ENCODE measurements at regions not wholly inside any gene's neighbourhood (a gene's known extent, or its start where the extent isn't known, plus 50 kb on each side); places are given as distances from the start of the nearest gene placed in this dataset.

DNA sequence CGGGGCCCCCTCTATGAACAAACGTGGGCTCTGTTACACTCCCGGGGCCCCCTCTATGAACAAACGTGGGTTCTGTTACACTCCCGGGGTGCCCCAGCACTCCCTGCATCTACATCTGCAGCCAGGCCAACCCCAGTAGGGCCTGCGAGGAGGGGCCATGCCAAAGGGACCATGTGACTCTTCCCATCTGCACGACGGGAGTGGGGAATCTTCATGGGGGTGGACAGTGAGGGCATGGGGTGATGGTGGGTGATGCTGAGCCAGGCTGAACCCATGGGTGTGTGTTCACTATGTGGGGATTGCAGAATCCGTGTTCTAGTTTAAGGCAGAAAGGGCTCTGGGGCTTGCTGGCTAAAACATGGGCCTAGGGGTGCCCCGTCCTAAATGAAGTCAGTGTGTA is 69.9 kb upstream of the ARHGEF7 start (continued):
- no peak for TF ChIP-seq ZNF138 (CRISPR knock-in tag; conservative IDR thresholded peaks at IDR 0.05)
- no peak for TF ChIP-seq SMAD4 (CRISPR knock-in tag; IDR thresholded peaks at IDR 0.05)
- TF ChIP-seq RORB (CRISPR knock-in tag; IDR thresholded peaks at IDR 0.05): no peak
- TF ChIP-seq, protein P1, sequence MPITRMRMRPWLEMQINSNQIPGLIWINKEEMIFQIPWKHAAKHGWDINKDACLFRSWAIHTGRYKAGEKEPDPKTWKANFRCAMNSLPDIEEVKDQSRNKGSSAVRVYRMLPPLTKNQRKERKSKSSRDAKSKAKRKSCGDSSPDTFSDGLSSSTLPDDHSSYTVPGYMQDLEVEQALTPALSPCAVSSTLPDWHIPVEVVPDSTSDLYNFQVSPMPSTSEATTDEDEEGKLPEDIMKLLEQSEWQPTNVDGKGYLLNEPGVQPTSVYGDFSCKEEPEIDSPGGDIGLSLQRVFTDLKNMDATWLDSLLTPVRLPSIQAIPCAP (CRISPR knock-in tag; IDR thresholded peaks at IDR 0.05): no peak
- TF ChIP-seq, protein P2, sequence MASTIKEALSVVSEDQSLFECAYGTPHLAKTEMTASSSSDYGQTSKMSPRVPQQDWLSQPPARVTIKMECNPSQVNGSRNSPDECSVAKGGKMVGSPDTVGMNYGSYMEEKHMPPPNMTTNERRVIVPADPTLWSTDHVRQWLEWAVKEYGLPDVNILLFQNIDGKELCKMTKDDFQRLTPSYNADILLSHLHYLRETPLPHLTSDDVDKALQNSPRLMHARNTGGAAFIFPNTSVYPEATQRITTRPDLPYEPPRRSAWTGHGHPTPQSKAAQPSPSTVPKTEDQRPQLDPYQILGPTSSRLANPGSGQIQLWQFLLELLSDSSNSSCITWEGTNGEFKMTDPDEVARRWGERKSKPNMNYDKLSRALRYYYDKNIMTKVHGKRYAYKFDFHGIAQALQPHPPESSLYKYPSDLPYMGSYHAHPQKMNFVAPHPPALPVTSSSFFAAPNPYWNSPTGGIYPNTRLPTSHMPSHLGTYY (CRISPR knock-in tag; IDR thresholded peaks at IDR 0.05): no peak
- TF ChIP-seq, protein P3, sequence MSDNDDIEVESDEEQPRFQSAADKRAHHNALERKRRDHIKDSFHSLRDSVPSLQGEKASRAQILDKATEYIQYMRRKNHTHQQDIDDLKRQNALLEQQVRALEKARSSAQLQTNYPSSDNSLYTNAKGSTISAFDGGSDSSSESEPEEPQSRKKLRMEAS (CRISPR knock-in tag; IDR thresholded peaks at IDR 0.05): no peak
- no peak for TF ChIP-seq CBFB (CRISPR knock-in tag; IDR thresholded peaks at IDR 0.05; ENCODE audit: low read depth)
- no peak for TF ChIP-seq MYBL2 (CRISPR knock-in tag; IDR thresholded peaks at IDR 0.05)
- TF ChIP-seq, protein P4, sequence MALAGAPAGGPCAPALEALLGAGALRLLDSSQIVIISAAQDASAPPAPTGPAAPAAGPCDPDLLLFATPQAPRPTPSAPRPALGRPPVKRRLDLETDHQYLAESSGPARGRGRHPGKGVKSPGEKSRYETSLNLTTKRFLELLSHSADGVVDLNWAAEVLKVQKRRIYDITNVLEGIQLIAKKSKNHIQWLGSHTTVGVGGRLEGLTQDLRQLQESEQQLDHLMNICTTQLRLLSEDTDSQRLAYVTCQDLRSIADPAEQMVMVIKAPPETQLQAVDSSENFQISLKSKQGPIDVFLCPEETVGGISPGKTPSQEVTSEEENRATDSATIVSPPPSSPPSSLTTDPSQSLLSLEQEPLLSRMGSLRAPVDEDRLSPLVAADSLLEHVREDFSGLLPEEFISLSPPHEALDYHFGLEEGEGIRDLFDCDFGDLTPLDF (CRISPR knock-in tag; IDR thresholded peaks at IDR 0.05): no peak
- no peak for TF ChIP-seq NR1H2 (CRISPR knock-in tag; IDR thresholded peaks at IDR 0.05)
- TF ChIP-seq FOXJ3 (CRISPR knock-in tag; IDR thresholded peaks at IDR 0.05; ENCODE audit: borderline replicate concordance): no peak

DNA sequence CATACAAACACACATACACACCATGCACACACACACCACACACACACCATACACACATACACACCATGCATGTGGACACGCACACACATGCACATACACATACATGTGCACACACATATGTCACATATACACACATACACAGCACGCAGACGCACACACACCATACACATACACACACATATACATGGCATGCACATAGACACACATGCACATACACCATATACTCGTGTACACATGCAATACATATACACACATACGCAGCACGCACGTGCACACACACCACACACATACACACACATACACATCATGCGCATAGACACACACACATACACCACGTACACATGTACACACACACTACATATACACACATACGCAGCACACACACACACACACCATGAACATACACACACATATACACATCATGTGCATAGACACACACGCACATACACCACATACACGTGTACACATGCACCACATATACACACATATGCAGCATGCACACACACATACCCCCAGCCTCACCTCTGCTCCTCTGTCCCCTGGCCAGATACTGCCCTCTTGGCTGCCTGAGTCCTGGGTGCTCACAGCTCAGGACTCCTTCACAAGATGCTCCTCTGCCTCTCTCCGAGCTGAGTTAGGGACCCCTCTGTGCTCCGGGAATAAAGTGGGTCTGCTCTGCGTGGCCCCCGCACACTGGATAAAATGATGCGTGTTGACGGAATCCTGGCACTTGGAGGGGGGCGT is 70.9 kb upstream of the ARHGEF7 start:
- no peak for DNase-seq (ENCODE audit: low spot score)
- POLR2A ChIA-PET: no interaction called here
- no peak overlapping the region for H3K27ac Mint-ChIP-seq
- no peak for TF ChIP-seq GTF2I (CRISPR knock-in tag; conservative IDR thresholded peaks at IDR 0.05)
- TF ChIP-seq ESRRA (CRISPR knock-in tag; IDR thresholded peaks at IDR 0.05; ENCODE audit: borderline replicate concordance): no peak
- TF ChIP-seq, protein P5, sequence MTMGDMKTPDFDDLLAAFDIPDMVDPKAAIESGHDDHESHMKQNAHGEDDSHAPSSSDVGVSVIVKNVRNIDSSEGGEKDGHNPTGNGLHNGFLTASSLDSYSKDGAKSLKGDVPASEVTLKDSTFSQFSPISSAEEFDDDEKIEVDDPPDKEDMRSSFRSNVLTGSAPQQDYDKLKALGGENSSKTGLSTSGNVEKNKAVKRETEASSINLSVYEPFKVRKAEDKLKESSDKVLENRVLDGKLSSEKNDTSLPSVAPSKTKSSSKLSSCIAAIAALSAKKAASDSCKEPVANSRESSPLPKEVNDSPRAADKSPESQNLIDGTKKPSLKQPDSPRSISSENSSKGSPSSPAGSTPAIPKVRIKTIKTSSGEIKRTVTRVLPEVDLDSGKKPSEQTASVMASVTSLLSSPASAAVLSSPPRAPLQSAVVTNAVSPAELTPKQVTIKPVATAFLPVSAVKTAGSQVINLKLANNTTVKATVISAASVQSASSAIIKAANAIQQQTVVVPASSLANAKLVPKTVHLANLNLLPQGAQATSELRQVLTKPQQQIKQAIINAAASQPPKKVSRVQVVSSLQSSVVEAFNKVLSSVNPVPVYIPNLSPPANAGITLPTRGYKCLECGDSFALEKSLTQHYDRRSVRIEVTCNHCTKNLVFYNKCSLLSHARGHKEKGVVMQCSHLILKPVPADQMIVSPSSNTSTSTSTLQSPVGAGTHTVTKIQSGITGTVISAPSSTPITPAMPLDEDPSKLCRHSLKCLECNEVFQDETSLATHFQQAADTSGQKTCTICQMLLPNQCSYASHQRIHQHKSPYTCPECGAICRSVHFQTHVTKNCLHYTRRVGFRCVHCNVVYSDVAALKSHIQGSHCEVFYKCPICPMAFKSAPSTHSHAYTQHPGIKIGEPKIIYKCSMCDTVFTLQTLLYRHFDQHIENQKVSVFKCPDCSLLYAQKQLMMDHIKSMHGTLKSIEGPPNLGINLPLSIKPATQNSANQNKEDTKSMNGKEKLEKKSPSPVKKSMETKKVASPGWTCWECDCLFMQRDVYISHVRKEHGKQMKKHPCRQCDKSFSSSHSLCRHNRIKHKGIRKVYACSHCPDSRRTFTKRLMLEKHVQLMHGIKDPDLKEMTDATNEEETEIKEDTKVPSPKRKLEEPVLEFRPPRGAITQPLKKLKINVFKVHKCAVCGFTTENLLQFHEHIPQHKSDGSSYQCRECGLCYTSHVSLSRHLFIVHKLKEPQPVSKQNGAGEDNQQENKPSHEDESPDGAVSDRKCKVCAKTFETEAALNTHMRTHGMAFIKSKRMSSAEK (CRISPR knock-in tag; IDR thresholded peaks at IDR 0.05; ENCODE audit: borderline replicate concordance): no peak
- TF ChIP-seq, protein P6, sequence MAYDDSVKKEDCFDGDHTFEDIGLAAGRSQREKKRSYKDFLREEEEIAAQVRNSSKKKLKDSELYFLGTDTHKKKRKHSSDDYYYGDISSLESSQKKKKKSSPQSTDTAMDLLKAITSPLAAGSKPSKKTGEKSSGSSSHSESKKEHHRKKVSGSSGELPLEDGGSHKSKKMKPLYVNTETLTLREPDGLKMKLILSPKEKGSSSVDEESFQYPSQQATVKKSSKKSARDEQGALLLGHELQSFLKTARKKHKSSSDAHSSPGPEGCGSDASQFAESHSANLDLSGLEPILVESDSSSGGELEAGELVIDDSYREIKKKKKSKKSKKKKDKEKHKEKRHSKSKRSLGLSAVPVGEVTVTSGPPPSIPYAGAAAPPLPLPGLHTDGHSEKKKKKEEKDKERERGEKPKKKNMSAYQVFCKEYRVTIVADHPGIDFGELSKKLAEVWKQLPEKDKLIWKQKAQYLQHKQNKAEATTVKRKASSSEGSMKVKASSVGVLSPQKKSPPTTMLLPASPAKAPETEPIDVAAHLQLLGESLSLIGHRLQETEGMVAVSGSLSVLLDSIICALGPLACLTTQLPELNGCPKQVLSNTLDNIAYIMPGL (CRISPR knock-in tag; IDR thresholded peaks at IDR 0.05): no peak
- TF ChIP-seq, protein P7, sequence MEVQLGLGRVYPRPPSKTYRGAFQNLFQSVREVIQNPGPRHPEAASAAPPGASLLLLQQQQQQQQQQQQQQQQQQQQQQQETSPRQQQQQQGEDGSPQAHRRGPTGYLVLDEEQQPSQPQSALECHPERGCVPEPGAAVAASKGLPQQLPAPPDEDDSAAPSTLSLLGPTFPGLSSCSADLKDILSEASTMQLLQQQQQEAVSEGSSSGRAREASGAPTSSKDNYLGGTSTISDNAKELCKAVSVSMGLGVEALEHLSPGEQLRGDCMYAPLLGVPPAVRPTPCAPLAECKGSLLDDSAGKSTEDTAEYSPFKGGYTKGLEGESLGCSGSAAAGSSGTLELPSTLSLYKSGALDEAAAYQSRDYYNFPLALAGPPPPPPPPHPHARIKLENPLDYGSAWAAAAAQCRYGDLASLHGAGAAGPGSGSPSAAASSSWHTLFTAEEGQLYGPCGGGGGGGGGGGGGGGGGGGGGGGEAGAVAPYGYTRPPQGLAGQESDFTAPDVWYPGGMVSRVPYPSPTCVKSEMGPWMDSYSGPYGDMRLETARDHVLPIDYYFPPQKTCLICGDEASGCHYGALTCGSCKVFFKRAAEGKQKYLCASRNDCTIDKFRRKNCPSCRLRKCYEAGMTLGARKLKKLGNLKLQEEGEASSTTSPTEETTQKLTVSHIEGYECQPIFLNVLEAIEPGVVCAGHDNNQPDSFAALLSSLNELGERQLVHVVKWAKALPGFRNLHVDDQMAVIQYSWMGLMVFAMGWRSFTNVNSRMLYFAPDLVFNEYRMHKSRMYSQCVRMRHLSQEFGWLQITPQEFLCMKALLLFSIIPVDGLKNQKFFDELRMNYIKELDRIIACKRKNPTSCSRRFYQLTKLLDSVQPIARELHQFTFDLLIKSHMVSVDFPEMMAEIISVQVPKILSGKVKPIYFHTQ (CRISPR knock-in tag; IDR thresholded peaks at IDR 0.05): no peak
- TF ChIP-seq, protein P8, sequence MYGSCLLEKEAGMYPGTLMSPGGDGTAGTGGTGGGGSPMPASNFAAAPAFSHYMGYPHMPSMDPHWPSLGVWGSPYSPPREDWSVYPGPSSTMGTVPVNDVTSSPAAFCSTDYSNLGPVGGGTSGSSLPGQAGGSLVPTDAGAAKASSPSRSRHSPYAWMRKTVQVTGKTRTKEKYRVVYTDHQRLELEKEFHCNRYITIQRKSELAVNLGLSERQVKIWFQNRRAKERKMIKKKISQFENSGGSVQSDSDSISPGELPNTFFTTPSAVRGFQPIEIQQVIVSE (CRISPR knock-in tag; IDR thresholded peaks at IDR 0.05; ENCODE audit: borderline replicate concordance): no peak
- TF ChIP-seq, protein P9, sequence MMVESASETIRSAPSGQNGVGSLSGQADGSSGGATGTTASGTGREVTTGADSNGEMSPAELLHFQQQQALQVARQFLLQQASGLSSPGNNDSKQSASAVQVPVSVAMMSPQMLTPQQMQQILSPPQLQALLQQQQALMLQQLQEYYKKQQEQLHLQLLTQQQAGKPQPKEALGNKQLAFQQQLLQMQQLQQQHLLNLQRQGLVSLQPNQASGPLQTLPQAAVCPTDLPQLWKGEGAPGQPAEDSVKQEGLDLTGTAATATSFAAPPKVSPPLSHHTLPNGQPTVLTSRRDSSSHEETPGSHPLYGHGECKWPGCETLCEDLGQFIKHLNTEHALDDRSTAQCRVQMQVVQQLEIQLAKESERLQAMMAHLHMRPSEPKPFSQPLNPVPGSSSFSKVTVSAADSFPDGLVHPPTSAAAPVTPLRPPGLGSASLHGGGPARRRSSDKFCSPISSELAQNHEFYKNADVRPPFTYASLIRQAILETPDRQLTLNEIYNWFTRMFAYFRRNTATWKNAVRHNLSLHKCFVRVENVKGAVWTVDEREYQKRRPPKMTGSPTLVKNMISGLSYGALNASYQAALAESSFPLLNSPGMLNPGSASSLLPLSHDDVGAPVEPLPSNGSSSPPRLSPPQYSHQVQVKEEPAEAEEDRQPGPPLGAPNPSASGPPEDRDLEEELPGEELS (CRISPR knock-in tag; IDR thresholded peaks at IDR 0.05): no peak
- no peak for TF ChIP-seq PRRX2 (CRISPR knock-in tag; IDR thresholded peaks at IDR 0.05)

More for the DNA sequence above, 70.9 kb upstream of the ARHGEF7 start:
- Mint-ChIP-seq H3K9me3 (peaks cover 39% of the 10 kb centered on the region), H3K27me3 (ENCODE audit: low read depth) (peaks cover 4% of the 10 kb centered on the region; the same call in 1 of the 2 replicates), H3K4me1 (no peaks in the 10 kb centered on the region), H3K36me3 (peaks cover 22% of the 10 kb centered on the region), H3K4me3 (no peak overlapping the region)
- CTCF ChIA-PET: no interaction called here
- no peak for ATAC-seq
